IPS-15b (cell line): ENCODE measurements at regions not wholly inside any gene's neighbourhood (a gene's known extent, or its start where the extent isn't known, plus 50 kb on each side); places are given as distances from the start of the nearest gene placed in this dataset.
"Not testable (repeated sequence)": the region's sequence is repeated elsewhere in the genome, so short reads cannot be mapped to it uniquely, and the experiment has no call there.

Source experiments
- H3K27me3 ChIP-seq: one replicate; pipeline ENCODE4 v1.6.1; 2013; ENCODE audit warnings: low read length; ENCODE audit not compliant: control insufficient read depth, insufficient read depth
- H3K36me3 ChIP-seq: one replicate; pipeline ENCODE4 v1.6.1; 2013; ENCODE audit warnings: low read length; ENCODE audit not compliant: control insufficient read depth, insufficient read depth
- H3K4me1 ChIP-seq: one replicate; pipeline ENCODE4 v1.6.1; 2013; ENCODE audit warnings: mild to moderate bottlenecking, low read length; ENCODE audit not compliant: control insufficient read depth, insufficient read depth
- H3K4me3 ChIP-seq: one replicate; pipeline ENCODE4 v1.5.1; 2013; ENCODE audit warnings: low read depth, low read length
- H3K9ac ChIP-seq: one replicate; pipeline ENCODE4 v1.6.1; 2013; ENCODE audit warnings: low read depth, mild to moderate bottlenecking, low read length
- H3K9me3 ChIP-seq: one replicate; pipeline ENCODE4 v1.6.1; 2013; ENCODE audit warnings: mild to moderate bottlenecking, low read length; ENCODE audit not compliant: control insufficient read depth, insufficient read depth

- no peaks in the 10 kb centered on the region for H3K27me3 ChIP-seq
- H3K36me3 ChIP-seq = no peaks in the 10 kb centered on the region
- no peaks in the 10 kb centered on the region for H3K9me3 ChIP-seq
- H3K4me3 ChIP-seq = no peak overlapping the region
- H3K4me1 ChIP-seq = no peaks in the 10 kb centered on the region
- H3K9ac ChIP-seq = no peak overlapping the region
Observed at GRCh38 chrX:125505207-125505606, 185.5 kb downstream of the TEX13C start.

GRCh38 chrX:125507119-125507518 lies 187.4 kb downstream of the TEX13C start:
- no peak overlapping the region for H3K9ac ChIP-seq
- no peak overlapping the region for H3K4me3 ChIP-seq
- no peaks in the 10 kb centered on the region for H3K36me3 ChIP-seq
- no peaks in the 10 kb centered on the region for H3K9me3 ChIP-seq
- no peaks in the 10 kb centered on the region for H3K27me3 ChIP-seq
- H3K4me1 ChIP-seq = no peaks in the 10 kb centered on the region

- H3K27me3 ChIP-seq = no peaks in the 10 kb centered on the region
- no peaks in the 10 kb centered on the region for H3K9me3 ChIP-seq
- H3K9ac ChIP-seq = no peak overlapping the region
- H3K4me3 ChIP-seq = no peak overlapping the region
- peaks cover 4% of the 10 kb centered on the region for H3K4me1 ChIP-seq
- no peaks in the 10 kb centered on the region for H3K36me3 ChIP-seq
Observed at GRCh38 chrX:125520029-125520428, 200.4 kb downstream of the TEX13C start.

GRCh38 chrX:125522752-125523151 lies 203.1 kb downstream of the TEX13C start:
- Histone ChIP-seq H3K4me3 (no peak overlapping the region), H3K9me3 (no peaks in the 10 kb centered on the region), H3K9ac (no peak overlapping the region), H3K27me3 (no peaks in the 10 kb centered on the region), H3K36me3 (no peaks in the 10 kb centered on the region), H3K4me1 (peaks cover 4% of the 10 kb centered on the region)

GRCh38 chrX:125532411-125533089 lies 212.9 kb downstream of the TEX13C start:
- H3K36me3 ChIP-seq = no peaks in the 10 kb centered on the region
- no peaks in the 10 kb centered on the region for H3K9me3 ChIP-seq
- no peaks in the 10 kb centered on the region for H3K4me1 ChIP-seq
- H3K27me3 ChIP-seq = no peaks in the 10 kb centered on the region
- no peak overlapping the region for H3K9ac ChIP-seq
- H3K4me3 ChIP-seq = no peak overlapping the region

- no peak overlapping the region for H3K9ac ChIP-seq
- no peaks in the 10 kb centered on the region for H3K9me3 ChIP-seq
- no peak overlapping the region for H3K4me3 ChIP-seq
- no peaks in the 10 kb centered on the region for H3K4me1 ChIP-seq
- no peaks in the 10 kb centered on the region for H3K27me3 ChIP-seq
- no peaks in the 10 kb centered on the region for H3K36me3 ChIP-seq
Observed at GRCh38 chrX:125533352-125533751, 213.7 kb downstream of the TEX13C start.

- Histone ChIP-seq H3K9me3 (no peaks in the 10 kb centered on the region), H3K36me3 (no peaks in the 10 kb centered on the region), H3K4me3 (no peak overlapping the region), H3K9ac (no peak overlapping the region), H3K27me3 (no peaks in the 10 kb centered on the region), H3K4me1 (peaks cover 2% of the 10 kb centered on the region)
Observed at GRCh38 chrX:125544031-125544660, 224.5 kb downstream of the TEX13C start.

GRCh38 chrX:125544856-125545255 lies 225.2 kb downstream of the TEX13C start:
- Histone ChIP-seq H3K4me1 (peaks cover 2% of the 10 kb centered on the region), H3K36me3 (no peaks in the 10 kb centered on the region), H3K9me3 (no peaks in the 10 kb centered on the region), H3K9ac (no peak overlapping the region), H3K4me3 (no peak overlapping the region), H3K27me3 (no peaks in the 10 kb centered on the region)

GRCh38 chrX:125577479-125577878 lies 257.8 kb downstream of the TEX13C start:
- no peaks in the 10 kb centered on the region for H3K4me1 ChIP-seq
- H3K4me3 ChIP-seq = no peak overlapping the region
- no peak overlapping the region for H3K9ac ChIP-seq
- peaks cover 3% of the 10 kb centered on the region for H3K9me3 ChIP-seq
- H3K36me3 ChIP-seq = no peaks in the 10 kb centered on the region
- no peaks in the 10 kb centered on the region for H3K27me3 ChIP-seq

- H3K27me3 ChIP-seq = no peaks in the 10 kb centered on the region
- H3K4me1 ChIP-seq = no peaks in the 10 kb centered on the region
- no peaks in the 10 kb centered on the region for H3K9me3 ChIP-seq
- no peak overlapping the region for H3K9ac ChIP-seq
- H3K4me3 ChIP-seq = no peak overlapping the region
- H3K36me3 ChIP-seq = no peaks in the 10 kb centered on the region
Observed at GRCh38 chrX:125604448-125604847, 284.8 kb downstream of the TEX13C start.

- H3K36me3 ChIP-seq = no peaks in the 10 kb centered on the region
- no peaks in the 10 kb centered on the region for H3K4me1 ChIP-seq
- H3K9ac ChIP-seq = no peak overlapping the region
- H3K27me3 ChIP-seq = no peaks in the 10 kb centered on the region
- H3K9me3 ChIP-seq = no peaks in the 10 kb centered on the region
- H3K4me3 ChIP-seq = no peak overlapping the region
Observed at GRCh38 chrX:125605145-125605544, 285.5 kb downstream of the TEX13C start.

GRCh38 chrX:125614591-125615343 lies 295.1 kb downstream of the TEX13C start:
- H3K9ac ChIP-seq, H3K36me3 ChIP-seq, H3K9me3 ChIP-seq, H3K4me1 ChIP-seq, H3K27me3 ChIP-seq, H3K4me3 ChIP-seq: not testable (repeated sequence)
